HG03139 (cell line): ENCODE measurements at regions not wholly inside any gene's neighbourhood (a gene's known extent, or its start where the extent isn't known, plus 50 kb on each side); places are given as distances from the start of the nearest gene placed in this dataset.

ENCODE experiments used
- ATAC-seq: cut with Tn5 transposase; IDR thresholded peaks from one replicate; pipeline ENCODE4 v1.9.1; 2021; ENCODE audit not compliant: unreplicated experiment

GRCh38 chr5:53825016-53825415 is 264.6 kb downstream of the NDUFS4 start:
- no peak for ATAC-seq

DNA sequence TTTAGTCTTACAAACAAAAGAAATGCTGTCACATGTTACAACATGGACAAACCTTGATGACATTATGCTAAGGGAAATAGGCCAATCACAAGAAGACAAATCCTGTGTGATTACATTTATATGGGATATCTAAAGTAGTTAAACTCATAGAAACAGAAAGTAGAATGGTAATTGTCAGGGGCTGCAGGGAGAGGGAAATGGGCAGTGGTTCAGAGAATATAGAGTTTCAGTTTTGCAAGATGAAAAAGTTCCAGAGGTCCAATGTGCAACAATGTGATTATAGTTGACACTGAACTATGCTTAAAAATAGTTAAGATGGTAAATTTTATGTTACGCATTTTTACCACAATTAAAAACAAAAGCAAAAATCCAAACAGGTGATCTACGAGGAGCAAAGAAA is 265.5 kb downstream of the NDUFS4 start:
- no peak for ATAC-seq

- no peak for ATAC-seq
These were observed 266.1 kb downstream of the NDUFS4 start for GRCh38 chr5:53826504-53826903.

GRCh38 chr5:53827211-53827651 is 266.8 kb downstream of the NDUFS4 start:
- ATAC-seq: no peak

- ATAC-seq: no peak
These were observed 271.1 kb downstream of the NDUFS4 start for GRCh38 chr5:53831496-53831895.
